ENCODE measurements at regions not wholly inside any gene's neighbourhood (a gene's known extent, or its start where the extent isn't known, plus 50 kb on each side); places are given as distances from the start of the nearest gene placed in this dataset.

GRCh38 chr13:103299079-103299478 is 232.9 kb upstream of the SLC10A2 start:
- TF ChIP-seq, protein P1, sequence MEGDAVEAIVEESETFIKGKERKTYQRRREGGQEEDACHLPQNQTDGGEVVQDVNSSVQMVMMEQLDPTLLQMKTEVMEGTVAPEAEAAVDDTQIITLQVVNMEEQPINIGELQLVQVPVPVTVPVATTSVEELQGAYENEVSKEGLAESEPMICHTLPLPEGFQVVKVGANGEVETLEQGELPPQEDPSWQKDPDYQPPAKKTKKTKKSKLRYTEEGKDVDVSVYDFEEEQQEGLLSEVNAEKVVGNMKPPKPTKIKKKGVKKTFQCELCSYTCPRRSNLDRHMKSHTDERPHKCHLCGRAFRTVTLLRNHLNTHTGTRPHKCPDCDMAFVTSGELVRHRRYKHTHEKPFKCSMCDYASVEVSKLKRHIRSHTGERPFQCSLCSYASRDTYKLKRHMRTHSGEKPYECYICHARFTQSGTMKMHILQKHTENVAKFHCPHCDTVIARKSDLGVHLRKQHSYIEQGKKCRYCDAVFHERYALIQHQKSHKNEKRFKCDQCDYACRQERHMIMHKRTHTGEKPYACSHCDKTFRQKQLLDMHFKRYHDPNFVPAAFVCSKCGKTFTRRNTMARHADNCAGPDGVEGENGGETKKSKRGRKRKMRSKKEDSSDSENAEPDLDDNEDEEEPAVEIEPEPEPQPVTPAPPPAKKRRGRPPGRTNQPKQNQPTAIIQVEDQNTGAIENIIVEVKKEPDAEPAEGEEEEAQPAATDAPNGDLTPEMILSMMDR (IDR thresholded peaks at IDR 0.05): no peak
- TF ChIP-seq POLR2A (IDR thresholded peaks at IDR 0.05; ENCODE audit: low read depth): no peak

Data from esophagus muscularis mucosa (tissue), 3 donors.